RWPE2 (cell line): ENCODE measurements at regions not wholly inside any gene's neighbourhood (a gene's known extent, or its start where the extent isn't known, plus 50 kb on each side); places are given as distances from the start of the nearest gene placed in this dataset.
"Not testable (repeated sequence)": the region's sequence is repeated elsewhere in the genome, so short reads cannot be mapped to it uniquely, and the experiment has no call there.

ENCODE experiments used
- ATAC-seq: fragments of 200-7000 bp; cut with Tn5 transposase; 3 replicates; pipeline ENCODE4 v1.9.1; 2021; ENCODE audit warnings: low read depth
- DNase-seq: peaks from one replicate; pipeline ENCODE4 v3.0.0-alpha.2; 2020; ENCODE audit warnings: low spot score
- H3K27ac ChIP-seq: fragments of 450-650 bp; 2 replicates; pipeline ENCODE4 v1.5.1; 2017; ENCODE audit warnings: mild to moderate bottlenecking; ENCODE audit not compliant: poor library complexity, severe bottlenecking
- H3K27me3 ChIP-seq: fragments of 250-450 bp; sonication (Bioruptor Pico); 2 replicates; pipeline ENCODE4 v1.5.1; 2021; ENCODE audit warnings: mild to moderate bottlenecking, moderate library complexity; ENCODE audit not compliant: insufficient read depth, poor library complexity, severe bottlenecking
- H3K36me3 ChIP-seq: fragments of 250-450 bp; sonication (Bioruptor Pico); 2 replicates; pipeline ENCODE4 v1.5.1; 2020; ENCODE audit warnings: low read depth, mild to moderate bottlenecking, moderate library complexity
- H3K4me1 ChIP-seq: fragments of 250-450 bp; sonication (Bioruptor Pico); 2 replicates; pipeline ENCODE4 v1.5.1; 2021; ENCODE audit warnings: mild to moderate bottlenecking, moderate library complexity; ENCODE audit not compliant: insufficient read depth, poor library complexity, severe bottlenecking
- H3K4me3 ChIP-seq: fragments of 250-450 bp; sonication (Bioruptor Pico); 2 replicates; pipeline ENCODE4 v1.5.1; 2021; ENCODE audit warnings: mild to moderate bottlenecking, moderate library complexity; ENCODE audit not compliant: severe bottlenecking
- H3K9me3 ChIP-seq: fragments of 250-450 bp; sonication (Bioruptor Pico); 2 replicates; pipeline ENCODE4 v1.5.1; 2021; ENCODE audit warnings: mild to moderate bottlenecking, moderate library complexity; ENCODE audit not compliant: severe bottlenecking
- CTCF ChIP-seq: fragments of 450-650 bp; IDR thresholded peaks from one replicate; pipeline ENCODE4 v1.5.1; 2017; ENCODE audit warnings: mild to moderate bottlenecking, moderate library complexity; ENCODE audit not compliant: poor library complexity, severe bottlenecking

DNA sequence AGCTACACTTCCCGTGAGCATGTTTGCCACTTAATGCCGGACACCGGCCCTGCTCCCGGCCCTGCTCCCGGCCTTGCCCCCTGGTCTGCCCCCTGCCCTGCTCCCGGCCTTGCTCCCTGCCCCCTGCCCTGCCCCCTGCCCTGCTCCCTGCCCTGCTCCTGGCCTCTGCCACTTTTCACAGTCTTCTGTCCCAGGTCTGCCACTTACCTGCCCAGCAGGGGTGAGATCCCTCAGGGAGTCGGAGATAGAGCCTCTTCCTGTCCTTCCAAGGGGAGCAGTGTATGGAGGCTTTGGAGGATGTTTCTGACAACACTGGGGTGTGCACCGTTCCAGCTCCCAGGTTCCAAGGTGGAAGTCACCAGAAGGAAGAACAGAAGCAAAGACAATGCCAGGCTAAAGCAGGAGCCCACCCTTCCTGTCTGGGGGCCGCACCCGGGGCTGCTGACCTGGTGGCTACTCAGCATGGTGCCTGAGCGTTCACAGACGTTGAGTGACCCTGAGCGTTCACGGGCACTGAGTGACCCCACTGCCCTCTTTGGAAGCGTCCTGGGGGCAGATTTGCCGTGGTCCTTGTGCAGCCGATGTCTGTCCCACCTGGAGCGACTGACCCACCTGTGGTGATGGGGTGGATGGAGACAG, 199.8 kb downstream of the DLL1 start:
- Histone ChIP-seq H3K27ac (no peak overlapping the region), H3K27me3 (no peaks in the 10 kb centered on the region), H3K4me1 (no peaks in the 10 kb centered on the region), H3K4me3 (no peak overlapping the region), H3K36me3 (no peaks in the 10 kb centered on the region), H3K9me3 (no peaks in the 10 kb centered on the region)
- ATAC-seq (no peak), DNase-seq (peak; percentile 40)
- no peak for TF ChIP-seq CTCF

- no peaks in the 10 kb centered on the region for H3K9me3 ChIP-seq
- no peak for DNase-seq
- no peaks in the 10 kb centered on the region for H3K27me3 ChIP-seq
- ATAC-seq, result no peak
- no peak overlapping the region for H3K27ac ChIP-seq
- H3K4me1 ChIP-seq, result no peaks in the 10 kb centered on the region
- no peak overlapping the region for H3K4me3 ChIP-seq
- H3K36me3 ChIP-seq, result no peaks in the 10 kb centered on the region
- no peak for TF ChIP-seq CTCF
Observed at GRCh38 chr6:170090561-170090960, 200.3 kb downstream of the DLL1 start.

- TF ChIP-seq CTCF, result no peak
- H3K4me3 ChIP-seq, result no peak overlapping the region
- DNase-seq (no peak), ATAC-seq (no peak)
- no peaks in the 10 kb centered on the region for H3K9me3 ChIP-seq
- H3K27ac ChIP-seq, result no peak overlapping the region
- no peaks in the 10 kb centered on the region for H3K4me1 ChIP-seq
- H3K27me3 ChIP-seq, result no peaks in the 10 kb centered on the region
- H3K36me3 ChIP-seq, result no peaks in the 10 kb centered on the region
Observed at GRCh38 chr6:170089963-170090362, 200.9 kb downstream of the DLL1 start.

DNA sequence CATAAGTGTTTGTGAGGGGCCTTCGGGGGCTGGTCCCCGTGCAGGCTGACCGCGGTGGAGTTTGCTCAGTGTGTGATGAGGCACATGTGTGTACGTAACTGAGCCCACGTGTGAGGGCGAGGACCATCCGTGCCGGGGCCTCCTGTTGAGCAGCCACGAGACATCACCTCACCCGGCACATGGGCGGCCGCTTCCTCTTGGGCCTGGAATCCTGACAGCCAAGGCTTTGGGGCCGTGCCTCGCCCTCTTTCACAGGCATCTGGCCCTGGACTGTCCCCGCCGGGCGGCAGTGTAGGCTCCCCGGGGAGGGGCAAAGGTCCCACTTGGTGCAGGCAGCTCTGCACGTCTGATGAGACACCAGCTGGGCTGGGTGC, 202.3 kb downstream of the DLL1 start:
- Histone ChIP-seq H3K27ac (no peak overlapping the region), H3K27me3 (no peaks in the 10 kb centered on the region), H3K4me1 (no peaks in the 10 kb centered on the region), H3K9me3 (no peaks in the 10 kb centered on the region), H3K4me3 (no peak overlapping the region), H3K36me3 (no peaks in the 10 kb centered on the region)
- TF ChIP-seq CTCF, result no peak
- ATAC-seq, result no peak
- peak; percentile 45 for DNase-seq

GRCh38 chr6:170087941-170088581, 202.8 kb downstream of the DLL1 start:
- Histone ChIP-seq H3K36me3 (no peaks in the 10 kb centered on the region), H3K27me3 (no peaks in the 10 kb centered on the region), H3K4me3 (no peak overlapping the region), H3K27ac (no peak overlapping the region), H3K9me3 (no peaks in the 10 kb centered on the region), H3K4me1 (no peaks in the 10 kb centered on the region)
- DNase-seq (peak; percentile 48), ATAC-seq (no peak)
- TF ChIP-seq CTCF, result no peak

GRCh38 chr6:170087421-170087780, 203.5 kb downstream of the DLL1 start:
- not testable (repeated sequence) for H3K9me3 ChIP-seq, DNase-seq, H3K4me3 ChIP-seq, H3K27ac ChIP-seq, H3K36me3 ChIP-seq, ATAC-seq, H3K27me3 ChIP-seq, H3K4me1 ChIP-seq
